KMS-11 (cell line): ENCODE measurements at regions not wholly inside any gene's neighbourhood (a gene's known extent, or its start where the extent isn't known, plus 50 kb on each side); places are given as distances from the start of the nearest gene placed in this dataset.

ENCODE experiments used
- H2AFZ ChIP-seq: fragments of 200-600 bp; sonication (generic); 2 replicates; pipeline ENCODE4 v1.6.1; 2016; ENCODE audit warnings: antibody characterized with exemption, mixed run types, low read depth
- H3K27ac ChIP-seq: fragments of 200-600 bp; sonication (generic); 2 replicates; pipeline ENCODE4 v1.6.1; 2016; ENCODE audit warnings: mild to moderate bottlenecking, mixed run types
- H3K27me3 ChIP-seq: fragments of 200-600 bp; sonication (generic); 2 replicates; pipeline ENCODE4 v1.6.1; 2017; ENCODE audit warnings: mild to moderate bottlenecking, low read depth, mixed run types, moderate library complexity; ENCODE audit not compliant: insufficient read depth
- H3K36me3 ChIP-seq: fragments of 200-600 bp; sonication (generic); 2 replicates; pipeline ENCODE4 v1.6.1; 2017; ENCODE audit warnings: mild to moderate bottlenecking, mixed run types; ENCODE audit not compliant: insufficient read depth
- H3K4me1 ChIP-seq: fragments of 200-600 bp; sonication (generic); 2 replicates; pipeline ENCODE4 v1.6.1; 2016; ENCODE audit warnings: mild to moderate bottlenecking, low read depth, mixed run types; ENCODE audit not compliant: poor library complexity, severe bottlenecking
- H3K4me2 ChIP-seq: fragments of 200-600 bp; sonication (generic); 2 replicates; pipeline ENCODE4 v1.7.0; 2016; ENCODE audit warnings: mild to moderate bottlenecking, mixed run types
- H3K4me3 ChIP-seq: fragments of 200-600 bp; sonication (generic); IDR thresholded peaks from 2 replicates; pipeline ENCODE4 v1.6.1; 2017; ENCODE audit warnings: low read depth, low read length, mixed read lengths; ENCODE audit not compliant: insufficient read depth
- H3K79me2 ChIP-seq: fragments of 200-600 bp; sonication (generic); 2 replicates; pipeline ENCODE4 v1.6.1; 2016; ENCODE audit warnings: low read depth, mixed run types; ENCODE audit not compliant: insufficient read depth
- H3K9ac ChIP-seq: fragments of 200-600 bp; sonication (generic); 2 replicates; pipeline ENCODE4 v1.6.1; 2016; ENCODE audit warnings: mild to moderate bottlenecking, mixed run types
- H4K20me1 ChIP-seq: fragments of 200-600 bp; sonication (generic); 2 replicates; pipeline ENCODE4 v1.6.1; 2016; ENCODE audit warnings: mild to moderate bottlenecking, mixed run types; ENCODE audit not compliant: insufficient read depth
- TF ChIP-seq, protein P1 (sequence below): fragments of 200-600 bp; sonication (generic); conservative IDR thresholded peaks from 2 replicates; pipeline ENCODE4 v1.6.1; 2017; ENCODE audit warnings: low read depth, mild to moderate bottlenecking, antibody characterized with exemption, low read length, moderate library complexity, mixed read lengths

DNA sequence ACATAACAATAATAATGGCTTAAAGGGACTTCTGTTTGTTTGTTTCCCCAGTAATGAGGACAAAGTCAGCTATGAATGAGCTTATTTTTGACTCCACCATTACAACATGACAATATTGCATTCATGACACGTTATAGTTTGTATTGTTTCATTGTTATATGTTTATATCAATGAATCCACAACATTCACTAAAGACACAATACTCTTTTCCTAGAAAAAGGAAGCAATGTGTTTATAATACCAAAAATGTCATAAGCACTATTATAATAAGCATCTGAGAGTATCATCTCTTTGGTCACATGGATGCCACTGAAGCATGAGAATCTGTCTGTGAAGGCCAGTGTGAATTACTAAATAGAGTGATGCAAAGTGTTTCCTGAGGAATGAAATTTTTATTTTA lies 1026.9 kb upstream of the C9orf72 start:
- no peaks in the 10 kb centered on the region for H3K27me3 ChIP-seq
- no peak overlapping the region for H3K4me2 ChIP-seq
- no peak overlapping the region for H2AFZ ChIP-seq
- no peaks in the 10 kb centered on the region for H3K79me2 ChIP-seq
- no peak overlapping the region for H3K4me3 ChIP-seq
- no peaks in the 10 kb centered on the region for H3K4me1 ChIP-seq
- no peak overlapping the region for H3K9ac ChIP-seq
- TF ChIP-seq, protein P1, sequence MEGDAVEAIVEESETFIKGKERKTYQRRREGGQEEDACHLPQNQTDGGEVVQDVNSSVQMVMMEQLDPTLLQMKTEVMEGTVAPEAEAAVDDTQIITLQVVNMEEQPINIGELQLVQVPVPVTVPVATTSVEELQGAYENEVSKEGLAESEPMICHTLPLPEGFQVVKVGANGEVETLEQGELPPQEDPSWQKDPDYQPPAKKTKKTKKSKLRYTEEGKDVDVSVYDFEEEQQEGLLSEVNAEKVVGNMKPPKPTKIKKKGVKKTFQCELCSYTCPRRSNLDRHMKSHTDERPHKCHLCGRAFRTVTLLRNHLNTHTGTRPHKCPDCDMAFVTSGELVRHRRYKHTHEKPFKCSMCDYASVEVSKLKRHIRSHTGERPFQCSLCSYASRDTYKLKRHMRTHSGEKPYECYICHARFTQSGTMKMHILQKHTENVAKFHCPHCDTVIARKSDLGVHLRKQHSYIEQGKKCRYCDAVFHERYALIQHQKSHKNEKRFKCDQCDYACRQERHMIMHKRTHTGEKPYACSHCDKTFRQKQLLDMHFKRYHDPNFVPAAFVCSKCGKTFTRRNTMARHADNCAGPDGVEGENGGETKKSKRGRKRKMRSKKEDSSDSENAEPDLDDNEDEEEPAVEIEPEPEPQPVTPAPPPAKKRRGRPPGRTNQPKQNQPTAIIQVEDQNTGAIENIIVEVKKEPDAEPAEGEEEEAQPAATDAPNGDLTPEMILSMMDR, result no peak
- H4K20me1 ChIP-seq, result no peaks in the 10 kb centered on the region
- no peaks in the 10 kb centered on the region for H3K36me3 ChIP-seq
- H3K27ac ChIP-seq, result no peak overlapping the region

DNA sequence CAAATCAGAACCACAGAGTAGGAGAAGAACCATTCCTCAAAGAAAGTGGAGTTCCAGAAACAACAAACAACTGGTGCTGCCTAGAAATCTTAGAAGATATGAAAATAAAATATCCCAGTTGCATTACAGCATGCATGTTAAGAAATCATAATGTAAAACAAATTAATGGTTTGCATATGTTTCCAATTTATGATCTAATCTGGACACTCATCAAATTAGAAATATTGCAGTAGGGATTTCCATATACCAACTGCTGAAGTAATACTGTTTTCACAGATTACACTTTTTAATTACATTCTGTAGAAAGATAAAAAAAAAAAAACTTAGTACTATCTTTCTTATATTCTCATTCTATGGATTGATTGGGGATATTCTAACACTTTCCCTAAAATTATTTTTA lies 1034.6 kb upstream of the C9orf72 start:
- Histone ChIP-seq H4K20me1 (no peaks in the 10 kb centered on the region), H3K79me2 (no peaks in the 10 kb centered on the region), H3K27ac (no peak overlapping the region), H3K9ac (no peak overlapping the region), H3K4me1 (no peaks in the 10 kb centered on the region), H3K36me3 (no peaks in the 10 kb centered on the region), H2AFZ (no peak overlapping the region), H3K4me2 (no peak overlapping the region), H3K27me3 (no peaks in the 10 kb centered on the region), H3K4me3 (no peak overlapping the region)
- TF ChIP-seq, protein P1, result no peak

DNA sequence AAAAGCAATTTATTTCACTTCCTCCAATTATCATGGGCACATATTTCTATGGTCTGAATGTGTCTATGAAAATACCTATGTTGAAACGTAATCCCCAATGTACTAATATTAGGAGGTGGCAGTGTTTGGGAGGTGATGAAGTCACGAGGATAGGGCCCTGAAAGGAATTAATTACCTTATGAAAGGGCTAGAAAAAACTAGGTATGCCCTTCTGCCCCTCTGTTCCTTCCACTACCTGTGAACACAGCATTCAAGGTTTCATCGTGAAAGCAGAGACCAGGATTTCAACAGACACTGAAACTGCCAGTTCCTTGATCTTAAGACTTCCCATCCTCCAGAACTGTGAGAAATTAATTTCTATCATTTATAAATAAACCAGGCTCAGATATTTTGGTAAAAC lies 1037.1 kb upstream of the C9orf72 start:
- no peaks in the 10 kb centered on the region for H3K4me1 ChIP-seq

DNA sequence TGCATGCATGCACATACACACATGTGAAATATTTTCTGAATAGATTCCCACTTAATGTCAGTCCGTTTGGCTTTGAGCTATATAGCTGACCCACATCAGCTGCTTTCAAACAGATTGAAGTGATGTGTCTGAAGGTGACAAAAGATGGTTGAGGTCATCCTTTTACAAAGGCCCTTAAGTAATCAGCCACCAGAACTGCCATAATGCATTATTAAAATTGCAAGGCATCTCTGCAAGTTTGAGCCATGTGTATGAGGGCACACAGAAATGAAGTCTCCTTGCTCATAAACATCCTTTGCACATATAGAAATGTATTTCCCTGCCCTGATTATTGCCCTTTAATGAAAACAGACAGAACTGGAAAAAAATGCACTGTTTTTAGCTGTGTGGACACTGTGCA lies 1043.0 kb upstream of the C9orf72 start:
- H3K79me2 ChIP-seq, result no peaks in the 10 kb centered on the region
- H3K4me1 ChIP-seq, result no peaks in the 10 kb centered on the region
- no peak overlapping the region for H3K27ac ChIP-seq
- H3K4me2 ChIP-seq, result no peak overlapping the region
- H2AFZ ChIP-seq, result no peak overlapping the region
- no peak overlapping the region for H3K9ac ChIP-seq
- TF ChIP-seq, protein P1, result no peak
- no peaks in the 10 kb centered on the region for H3K36me3 ChIP-seq
- H3K4me3 ChIP-seq, result no peak overlapping the region
- H4K20me1 ChIP-seq, result no peaks in the 10 kb centered on the region
- H3K27me3 ChIP-seq, result no peaks in the 10 kb centered on the region

More for the DNA sequence above, 1037.1 kb upstream of the C9orf72 start:
- TF ChIP-seq, protein P1, result no peak
- H3K36me3 ChIP-seq, result no peaks in the 10 kb centered on the region
- H3K4me2 ChIP-seq, result no peak overlapping the region
- no peak overlapping the region for H2AFZ ChIP-seq
- H3K79me2 ChIP-seq, result no peaks in the 10 kb centered on the region
- H3K9ac ChIP-seq, result no peak overlapping the region
- no peaks in the 10 kb centered on the region for H4K20me1 ChIP-seq
- no peak overlapping the region for H3K27ac ChIP-seq
- H3K4me3 ChIP-seq, result no peak overlapping the region
- H3K27me3 ChIP-seq, result no peaks in the 10 kb centered on the region
